Activated CD4-positive, alpha-beta T cell treated with anti-CD3 and anti-CD28 coated beads, Interleukin-2, amount 10 ng/mL, durations not matched to agents 24 days and 14 days (primary cell): ENCODE measurements at regions not wholly inside any gene's neighbourhood (a gene's known extent, or its start where the extent isn't known, plus 50 kb on each side); places are given as distances from the start of the nearest gene placed in this dataset.

Experiments
- DNase-seq: peaks from one replicate; pipeline ENCODE4 v3.0.0; 2022
- H3K27ac Mint-ChIP-seq: one replicate; pipeline ENCODE4 v1.8.0; 2022; ENCODE audit warnings: mild to moderate bottlenecking, mixed read lengths
- H3K27me3 Mint-ChIP-seq: one replicate; pipeline ENCODE4 v1.8.0; 2022; ENCODE audit warnings: mixed read lengths
- H3K36me3 Mint-ChIP-seq: one replicate; pipeline ENCODE4 v1.8.0; 2022; ENCODE audit warnings: low read depth, mild to moderate bottlenecking, mixed read lengths
- H3K4me1 Mint-ChIP-seq: one replicate; pipeline ENCODE4 v1.8.0; 2021; ENCODE audit warnings: mixed read lengths
- H3K4me3 Mint-ChIP-seq: one replicate; pipeline ENCODE4 v1.8.0; 2022; ENCODE audit warnings: mild to moderate bottlenecking, moderate library complexity, mixed read lengths
- H3K9me3 Mint-ChIP-seq: one replicate; pipeline ENCODE4 v1.8.0; 2021; ENCODE audit warnings: mixed read lengths
- intact Hi-C: fragments of 100-400 bp; cut with micrococcal nuclease; formaldehyde crosslinking; loops from one replicate; pipeline ENCODE4 v1.15.1; 2023

- DNase-seq = no peak
- H3K27ac Mint-ChIP-seq = no peak overlapping the region
- peak overlapping the region; percentile 23 for H3K4me3 Mint-ChIP-seq
- no peaks in the 10 kb centered on the region for H3K9me3 Mint-ChIP-seq
- H3K36me3 Mint-ChIP-seq = no peaks in the 10 kb centered on the region
- intact Hi-C loops = no loop called here
- no peaks in the 10 kb centered on the region for H3K4me1 Mint-ChIP-seq
- peaks cover 8% of the 10 kb centered on the region for H3K27me3 Mint-ChIP-seq
Measured at GRCh38 chr5:174310706-174311105, 265.2 kb downstream of the NSG2 start.

- Mint-ChIP-seq H3K4me3 (peak overlapping the region; percentile 23), H3K27me3 (peaks cover 8% of the 10 kb centered on the region), H3K4me1 (no peaks in the 10 kb centered on the region), H3K27ac (no peak overlapping the region), H3K9me3 (no peaks in the 10 kb centered on the region), H3K36me3 (no peaks in the 10 kb centered on the region)
- intact Hi-C loops = no loop called here
- DNase-seq = no peak
Measured at GRCh38 chr5:174311121-174311520, 265.6 kb downstream of the NSG2 start.

- H3K9me3 Mint-ChIP-seq = no peaks in the 10 kb centered on the region
- DNase-seq = peak; percentile 89
- H3K4me1 Mint-ChIP-seq = no peaks in the 10 kb centered on the region
- intact Hi-C loops = loop anchor here (1.0 kb wide), 1 partner anchor 692 kb away; no protein-coding TSS in a partner anchor
- peak overlapping the region; percentile 32 for H3K4me3 Mint-ChIP-seq
- H3K27ac Mint-ChIP-seq = no peak overlapping the region
- no peaks in the 10 kb centered on the region for H3K36me3 Mint-ChIP-seq
- H3K27me3 Mint-ChIP-seq = peaks cover 9% of the 10 kb centered on the region
Measured at GRCh38 chr5:174311531-174312269, 266.2 kb downstream of the NSG2 start.

GRCh38 chr5:174312270-174312617, 266.7 kb downstream of the NSG2 start:
- H3K27ac Mint-ChIP-seq = no peak overlapping the region
- H3K27me3 Mint-ChIP-seq = peaks cover 9% of the 10 kb centered on the region
- H3K4me1 Mint-ChIP-seq = no peaks in the 10 kb centered on the region
- H3K36me3 Mint-ChIP-seq = no peaks in the 10 kb centered on the region
- intact Hi-C loops = loop anchor here (1.0 kb wide), 1 partner anchor 693 kb away; no protein-coding TSS in a partner anchor
- no peaks in the 10 kb centered on the region for H3K9me3 Mint-ChIP-seq
- no peak overlapping the region for H3K4me3 Mint-ChIP-seq
- no peak for DNase-seq

- intact Hi-C loops = loop anchor here (1.0 kb wide), 1 partner anchor 693 kb away; no protein-coding TSS in a partner anchor
- Mint-ChIP-seq H3K9me3 (no peaks in the 10 kb centered on the region), H3K27me3 (peaks cover 9% of the 10 kb centered on the region), H3K4me3 (no peak overlapping the region), H3K36me3 (no peaks in the 10 kb centered on the region), H3K27ac (no peak overlapping the region), H3K4me1 (no peaks in the 10 kb centered on the region)
- no peak for DNase-seq
Measured at GRCh38 chr5:174312641-174313040, 267.1 kb downstream of the NSG2 start.

GRCh38 chr5:174313615-174314014, 268.1 kb downstream of the NSG2 start:
- H3K4me3 Mint-ChIP-seq = no peak overlapping the region
- H3K9me3 Mint-ChIP-seq = no peaks in the 10 kb centered on the region
- H3K4me1 Mint-ChIP-seq = no peaks in the 10 kb centered on the region
- H3K27me3 Mint-ChIP-seq = peaks cover 9% of the 10 kb centered on the region
- no peak overlapping the region for H3K27ac Mint-ChIP-seq
- DNase-seq = no peak
- intact Hi-C loops = no loop called here
- H3K36me3 Mint-ChIP-seq = no peaks in the 10 kb centered on the region

GRCh38 chr5:174314261-174314660, 268.8 kb downstream of the NSG2 start:
- intact Hi-C loops = no loop called here
- H3K9me3 Mint-ChIP-seq = no peaks in the 10 kb centered on the region

GRCh38 chr5:174315471-174315870, 270.0 kb downstream of the NSG2 start:
- H3K27ac Mint-ChIP-seq = no peak overlapping the region
- peaks cover 9% of the 10 kb centered on the region for H3K27me3 Mint-ChIP-seq

More at GRCh38 chr5:174314261-174314660, 268.8 kb downstream of the NSG2 start:
- no peak for DNase-seq
- no peaks in the 10 kb centered on the region for H3K36me3 Mint-ChIP-seq
- H3K4me1 Mint-ChIP-seq = no peaks in the 10 kb centered on the region
- H3K27ac Mint-ChIP-seq = no peak overlapping the region
- H3K27me3 Mint-ChIP-seq = peaks cover 9% of the 10 kb centered on the region
- no peak overlapping the region for H3K4me3 Mint-ChIP-seq

GRCh38 chr5:174315871-174316270, 270.4 kb downstream of the NSG2 start:
- H3K9me3 Mint-ChIP-seq = no peaks in the 10 kb centered on the region
- no peaks in the 10 kb centered on the region for H3K4me1 Mint-ChIP-seq
- H3K36me3 Mint-ChIP-seq = no peaks in the 10 kb centered on the region
- no peak overlapping the region for H3K4me3 Mint-ChIP-seq
- peaks cover 5% of the 10 kb centered on the region for H3K27me3 Mint-ChIP-seq
- intact Hi-C loops = no loop called here
- H3K27ac Mint-ChIP-seq = no peak overlapping the region
- DNase-seq = no peak

More at GRCh38 chr5:174315471-174315870, 270.0 kb downstream of the NSG2 start:
- intact Hi-C loops = no loop called here
- DNase-seq = no peak
- Mint-ChIP-seq H3K4me1 (no peaks in the 10 kb centered on the region), H3K36me3 (no peaks in the 10 kb centered on the region), H3K9me3 (no peaks in the 10 kb centered on the region), H3K4me3 (no peak overlapping the region)

- H3K4me1 Mint-ChIP-seq = no peaks in the 10 kb centered on the region
- H3K36me3 Mint-ChIP-seq = no peaks in the 10 kb centered on the region
- no peak overlapping the region for H3K27ac Mint-ChIP-seq
- H3K27me3 Mint-ChIP-seq = peaks cover 2% of the 10 kb centered on the region
- intact Hi-C loops = no loop called here
- H3K9me3 Mint-ChIP-seq = no peaks in the 10 kb centered on the region
- no peak overlapping the region for H3K4me3 Mint-ChIP-seq
- DNase-seq = no peak
Measured at GRCh38 chr5:174316326-174316725, 270.8 kb downstream of the NSG2 start.

GRCh38 chr5:174317256-174317894, 271.9 kb downstream of the NSG2 start:
- Mint-ChIP-seq H3K9me3 (no peaks in the 10 kb centered on the region), H3K4me1 (no peaks in the 10 kb centered on the region), H3K27me3 (peaks cover 2% of the 10 kb centered on the region), H3K4me3 (no peak overlapping the region), H3K36me3 (no peaks in the 10 kb centered on the region), H3K27ac (no peak overlapping the region)
- intact Hi-C loops = no loop called here
- no peak for DNase-seq

GRCh38 chr5:174318578-174318977, 273.1 kb downstream of the NSG2 start:
- Mint-ChIP-seq H3K27ac (no peak overlapping the region), H3K27me3 (peaks cover 4% of the 10 kb centered on the region), H3K4me1 (no peaks in the 10 kb centered on the region), H3K9me3 (no peaks in the 10 kb centered on the region), H3K4me3 (no peak overlapping the region), H3K36me3 (no peaks in the 10 kb centered on the region)
- intact Hi-C loops = no loop called here
- DNase-seq = no peak

GRCh38 chr5:174319551-174319950, 274.0 kb downstream of the NSG2 start:
- intact Hi-C loops = no loop called here
- no peaks in the 10 kb centered on the region for H3K4me1 Mint-ChIP-seq
- no peak overlapping the region for H3K4me3 Mint-ChIP-seq

GRCh38 chr5:174320051-174320450, 274.5 kb downstream of the NSG2 start:
- intact Hi-C loops = no loop called here
- no peaks in the 10 kb centered on the region for H3K4me1 Mint-ChIP-seq
- H3K27ac Mint-ChIP-seq = no peak overlapping the region
- H3K4me3 Mint-ChIP-seq = no peak overlapping the region
- no peaks in the 10 kb centered on the region for H3K9me3 Mint-ChIP-seq
- H3K36me3 Mint-ChIP-seq = no peaks in the 10 kb centered on the region
- no peak for DNase-seq
- peaks cover 6% of the 10 kb centered on the region for H3K27me3 Mint-ChIP-seq

More at GRCh38 chr5:174319551-174319950, 274.0 kb downstream of the NSG2 start:
- Mint-ChIP-seq H3K27ac (no peak overlapping the region), H3K36me3 (no peaks in the 10 kb centered on the region), H3K27me3 (peaks cover 4% of the 10 kb centered on the region), H3K9me3 (no peaks in the 10 kb centered on the region)
- no peak for DNase-seq
